ENCODE measurements at regions not wholly inside any gene's neighbourhood (a gene's known extent, or its start where the extent isn't known, plus 50 kb on each side); places are given as distances from the start of the nearest gene placed in this dataset.

- TF ChIP-seq CTCF (IDR thresholded peaks at IDR 0.05) (no peak), POLR2AphosphoS5 (IDR thresholded peaks at IDR 0.05) (no peak), POLR2A (IDR thresholded peaks at IDR 0.05; ENCODE audit: low read depth) (no peak), EP300 (IDR thresholded peaks at IDR 0.05) (no peak)
Observed at GRCh38 chr1:230502306-230502705, 76.2 kb upstream of the PGBD5 start.
